ENCODE measurements at regions not wholly inside any gene's neighbourhood (a gene's known extent, or its start where the extent isn't known, plus 50 kb on each side); places are given as distances from the start of the nearest gene placed in this dataset.

DNA sequence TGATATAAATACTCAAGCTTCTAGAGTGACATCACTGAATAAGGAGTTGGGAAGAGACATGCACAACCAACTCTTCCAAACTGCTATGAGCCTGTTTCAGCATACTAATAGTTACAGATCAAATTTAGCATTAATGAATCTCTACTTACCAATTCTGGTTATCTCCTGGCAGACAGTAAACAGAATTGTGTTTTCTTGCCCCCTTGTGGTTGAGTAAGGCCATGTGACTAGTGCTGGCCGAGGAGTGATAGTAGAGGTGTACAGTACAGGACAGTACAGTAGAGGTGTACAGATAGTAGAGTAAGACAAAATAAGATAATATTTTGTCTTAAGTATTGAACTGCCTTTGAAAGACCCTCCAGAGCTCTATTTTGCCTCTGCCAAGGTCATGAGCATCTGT is 681.4 kb downstream of the GABRG1 start:
- TF ChIP-seq POLR2A (IDR thresholded peaks at IDR 0.05; ENCODE audit: low read length) (no peak), GATA1 (IDR thresholded peaks at IDR 0.05; ENCODE audit: low read depth, low read length) (no peak)
